UCSD-AML1 (cell line): ENCODE measurements at regions not wholly inside any gene's neighbourhood (a gene's known extent, or its start where the extent isn't known, plus 50 kb on each side); places are given as distances from the start of the nearest gene placed in this dataset.
"Not testable (repeated sequence)": the region's sequence is repeated elsewhere in the genome, so short reads cannot be mapped to it uniquely, and the experiment has no call there.

ENCODE experiments used
- DNase-seq: peaks from one replicate; lab custom pipeline; 2025; ENCODE audit not compliant: unreplicated experiment; lab: John Stamatoyannopoulos, UW

DNA sequence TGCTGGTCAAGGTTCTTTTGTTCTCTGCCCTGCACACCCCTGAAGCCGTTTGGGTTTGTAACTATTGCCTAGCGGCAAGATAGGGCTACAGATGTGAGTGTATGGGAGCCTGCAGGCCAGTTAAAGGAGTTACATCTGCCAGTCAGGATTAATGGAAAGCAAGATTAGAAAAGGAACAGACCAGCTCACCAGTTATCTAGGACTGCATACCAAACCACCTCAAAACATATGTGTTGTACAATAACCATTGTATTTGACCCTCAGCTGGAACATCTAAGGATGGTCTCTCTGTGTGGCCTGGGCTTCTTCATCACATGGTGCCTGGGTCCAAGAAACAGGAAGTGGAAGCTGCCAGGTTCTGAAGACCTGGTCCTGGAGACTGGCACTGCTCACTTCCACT, 52.5 kb upstream of the FBXO28 start:
- DNase-seq: no peak

DNA sequence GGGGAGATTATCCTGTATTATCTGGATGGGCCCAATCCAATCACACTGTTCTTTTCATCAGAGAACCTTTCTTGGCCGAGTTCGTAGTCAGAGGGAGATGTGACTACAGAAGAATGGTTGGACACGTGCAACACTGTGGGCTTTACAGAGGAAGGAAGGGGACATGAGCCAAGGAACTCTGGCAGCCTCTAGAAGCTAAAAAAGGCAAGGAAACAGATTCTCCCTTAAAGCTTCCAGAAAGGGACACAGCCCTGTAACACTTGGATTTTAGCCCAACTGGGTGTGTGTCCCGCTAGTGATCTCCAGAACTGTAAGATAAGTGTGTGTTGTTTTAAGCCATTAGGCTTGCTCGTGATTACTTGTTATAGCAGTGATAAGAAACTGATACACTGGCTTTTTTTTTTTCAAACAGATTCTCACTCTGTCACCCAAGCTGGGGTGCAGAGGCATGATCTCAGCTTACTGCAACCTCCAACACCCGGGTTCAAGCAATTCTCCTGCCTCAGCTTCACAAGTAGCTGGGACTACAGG, 53.9 kb upstream of the FBXO28 start:
- no peak for DNase-seq

DNA sequence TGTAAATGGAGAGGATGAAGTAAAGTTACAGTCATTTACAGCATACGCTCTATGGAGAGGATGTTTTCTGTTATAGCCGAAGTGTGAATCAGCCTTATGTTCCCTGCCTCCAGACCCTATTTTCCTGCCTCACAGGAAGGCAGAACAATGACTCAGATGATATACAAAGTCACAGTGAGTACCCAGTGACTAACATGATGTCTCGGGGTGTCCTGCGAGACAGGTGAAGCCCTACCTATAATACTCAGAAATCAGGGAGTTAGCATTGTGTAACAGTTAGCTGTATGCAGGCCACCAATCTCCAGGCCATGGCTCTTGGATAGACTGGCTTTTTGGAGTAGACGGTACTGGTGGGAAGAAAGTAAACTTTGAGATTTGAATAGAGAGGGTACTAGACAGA, 55.6 kb upstream of the FBXO28 start:
- DNase-seq: no peak

DNA sequence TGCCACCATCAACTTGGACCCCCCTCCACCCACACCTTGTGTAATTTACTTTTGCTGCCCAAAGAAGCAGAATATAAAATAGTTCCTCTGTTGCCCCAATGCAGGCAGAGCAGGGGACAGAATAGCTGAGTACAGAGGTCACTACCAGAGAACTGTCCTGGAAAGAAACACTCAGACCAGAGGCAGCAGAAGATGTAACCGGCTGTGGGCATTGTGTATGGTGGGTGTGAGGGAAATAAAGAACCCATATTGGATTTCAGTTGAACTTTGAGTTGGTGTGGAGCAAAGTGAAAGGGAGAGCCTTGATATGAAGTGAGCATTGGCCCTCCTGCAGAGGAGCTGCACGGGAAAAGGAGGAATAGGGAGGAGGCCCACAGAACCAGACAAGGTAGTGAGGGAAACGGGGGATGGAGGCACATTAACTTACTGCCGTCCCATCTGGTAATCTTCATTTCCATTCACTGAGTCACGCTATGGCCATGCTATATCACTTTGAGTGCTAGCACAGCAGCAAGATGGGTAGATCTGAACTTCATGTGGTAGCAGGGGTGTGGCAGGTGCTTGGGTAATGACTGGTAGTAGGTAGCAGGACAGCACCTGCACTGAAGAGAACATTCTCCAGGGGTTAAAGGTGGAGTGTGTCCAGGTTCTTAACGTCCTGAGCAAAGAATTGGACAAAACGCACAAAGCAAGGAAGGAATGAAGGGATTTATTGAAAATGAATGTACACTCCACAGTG, 56.3 kb upstream of the FBXO28 start:
- no peak for DNase-seq

DNA sequence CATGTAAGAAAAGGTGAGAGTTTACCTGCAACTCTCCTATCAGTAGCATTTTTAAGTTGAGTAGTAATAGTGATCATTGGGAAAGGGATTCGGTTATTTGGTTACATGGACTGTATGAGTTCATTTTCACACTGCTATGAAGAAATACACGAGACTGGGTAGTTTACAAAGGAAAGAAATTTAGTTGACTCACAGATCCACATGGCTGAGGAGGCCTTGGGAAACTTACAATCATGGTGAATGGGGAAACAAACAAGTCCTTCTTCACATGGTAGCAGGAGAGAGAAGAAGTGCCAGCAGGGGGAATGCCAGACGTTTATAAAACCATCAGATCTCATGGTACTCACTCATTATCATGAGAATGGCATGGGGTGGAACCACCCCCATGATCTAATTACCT, 59.3 kb upstream of the FBXO28 start:
- DNase-seq: no peak

DNA sequence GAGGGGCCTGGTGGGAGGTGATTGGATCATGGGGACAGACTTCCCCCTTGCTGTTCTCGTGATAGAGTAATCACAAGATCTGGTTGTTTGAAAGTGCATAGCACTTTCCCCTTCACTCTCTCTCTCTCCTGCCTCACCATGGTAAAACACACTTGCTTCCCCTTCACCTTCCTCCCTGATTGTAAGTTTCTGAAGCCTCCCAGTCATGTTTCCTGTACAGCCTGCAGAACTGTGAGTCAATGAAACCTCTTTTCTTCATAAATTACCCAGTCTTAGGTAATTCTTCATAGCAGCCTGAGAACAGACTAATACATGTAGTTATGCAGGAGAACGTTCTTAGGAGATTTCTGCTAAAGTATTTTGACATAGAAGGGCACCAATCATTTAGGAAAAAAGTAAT, 59.9 kb upstream of the FBXO28 start:
- no peak for DNase-seq

DNA sequence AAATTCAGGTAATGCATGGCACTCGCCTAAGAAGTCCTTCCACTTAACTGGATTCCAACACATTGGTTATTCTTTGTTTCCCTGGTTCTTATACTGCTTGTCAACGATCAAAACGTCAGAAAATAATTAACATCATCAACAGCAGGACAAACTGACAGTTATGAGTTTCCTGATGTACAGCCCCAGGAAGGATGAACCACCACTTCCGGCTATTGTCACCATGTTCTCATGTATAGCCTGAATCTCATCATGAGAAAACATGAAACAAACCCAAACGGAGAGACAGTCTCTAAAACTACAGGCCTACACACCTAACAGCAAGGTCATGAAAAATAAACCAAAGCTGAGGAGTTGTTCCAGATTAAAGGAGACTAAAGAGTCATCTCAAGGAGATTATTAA, 60.5 kb upstream of the FBXO28 start:
- DNase-seq: no peak

DNA sequence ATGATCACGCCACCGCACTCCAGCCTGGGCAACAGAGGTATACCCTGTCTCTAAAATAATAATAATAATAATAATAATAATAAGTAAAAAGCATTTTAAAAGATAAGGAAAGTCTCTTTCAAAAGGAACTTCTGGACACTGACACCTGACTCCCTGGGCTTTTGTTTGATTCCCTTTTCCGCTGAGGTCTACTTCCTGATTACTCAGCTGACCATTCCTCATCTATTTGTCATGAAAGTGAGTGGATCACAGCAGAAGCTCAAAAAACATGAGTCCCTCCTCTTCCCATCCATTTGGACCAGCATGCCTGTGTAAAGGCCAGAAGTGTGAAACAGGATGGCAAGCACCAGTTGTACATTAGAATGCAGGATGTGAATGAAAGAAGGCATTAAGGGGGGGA, 61.1 kb upstream of the FBXO28 start:
- no peak for DNase-seq

DNA sequence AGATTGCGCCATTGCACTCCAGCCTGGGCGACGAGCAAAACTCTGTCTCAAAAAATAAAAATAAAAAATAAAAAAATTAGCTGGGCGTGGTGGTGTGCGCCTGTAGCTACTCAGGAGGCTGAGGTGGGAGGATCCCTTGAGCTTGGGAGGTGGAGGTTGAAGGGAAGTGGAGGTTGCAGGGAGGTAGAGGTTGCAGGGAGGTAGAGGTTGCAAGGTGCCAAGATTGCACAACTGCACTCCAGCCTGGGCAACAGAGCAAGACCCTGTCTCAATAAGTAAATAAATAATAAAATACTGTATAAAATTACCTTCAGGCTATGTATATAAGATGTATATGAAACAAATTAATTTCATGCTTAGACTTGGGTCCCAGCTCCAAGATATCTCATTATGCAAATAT, 62.1 kb upstream of the FBXO28 start:
- not testable (repeated sequence) for DNase-seq

DNA sequence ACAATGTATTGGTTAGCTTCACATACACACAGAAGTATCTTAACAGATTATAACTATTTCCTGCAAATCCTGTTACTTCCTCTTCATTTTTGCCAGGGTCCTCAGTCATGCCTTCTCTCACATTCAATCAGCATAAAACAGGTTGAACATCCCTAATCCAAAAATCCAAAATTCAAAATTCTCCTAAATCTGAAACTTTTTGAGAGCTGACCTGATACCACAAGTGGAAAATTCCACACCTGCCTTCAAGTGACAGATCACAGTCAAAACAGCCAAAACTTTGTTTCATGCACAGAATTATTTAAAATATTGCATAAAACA, 62.9 kb upstream of the FBXO28 start:
- DNase-seq: no peak

DNA sequence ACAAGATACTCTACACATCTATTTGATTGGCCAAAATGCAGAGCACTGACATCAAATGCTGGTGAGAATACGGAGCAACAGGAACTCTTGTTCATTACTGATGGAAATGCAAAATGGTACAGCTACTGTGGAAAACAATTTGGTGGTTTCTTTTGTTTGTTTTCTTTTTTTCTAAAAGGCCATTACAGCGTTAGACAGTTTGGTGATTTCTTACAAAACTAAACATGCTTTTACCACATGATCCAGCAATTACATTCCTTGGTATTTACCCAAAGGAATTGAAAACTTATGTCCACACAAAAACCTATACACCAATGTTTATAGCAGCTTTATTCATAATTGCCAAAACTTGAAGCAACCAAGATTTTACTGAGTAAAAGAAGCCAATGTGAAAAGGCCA, 66.4 kb upstream of the FBXO28 start:
- no peak for DNase-seq

DNA sequence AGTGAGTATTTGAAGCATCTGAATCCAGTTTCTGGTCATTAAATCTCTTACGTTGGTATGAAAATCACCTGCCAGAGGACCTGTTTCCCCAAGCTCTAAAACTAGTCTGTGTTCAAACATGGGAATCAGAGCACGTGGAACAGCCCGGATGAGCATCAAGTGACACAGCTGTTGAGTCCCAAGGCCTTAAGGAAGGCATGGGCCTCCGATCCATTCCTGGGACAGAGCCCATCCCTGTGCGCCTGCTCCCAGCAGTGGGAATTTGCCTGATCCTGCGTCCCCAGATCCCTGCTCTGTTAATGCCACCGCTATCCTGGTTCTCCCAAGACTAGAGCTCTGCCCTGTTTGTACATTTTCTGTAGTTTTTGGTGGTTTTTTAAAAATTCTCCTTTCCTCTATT, 68.4 kb upstream of the FBXO28 start:
- DNase-seq: no peak

DNA sequence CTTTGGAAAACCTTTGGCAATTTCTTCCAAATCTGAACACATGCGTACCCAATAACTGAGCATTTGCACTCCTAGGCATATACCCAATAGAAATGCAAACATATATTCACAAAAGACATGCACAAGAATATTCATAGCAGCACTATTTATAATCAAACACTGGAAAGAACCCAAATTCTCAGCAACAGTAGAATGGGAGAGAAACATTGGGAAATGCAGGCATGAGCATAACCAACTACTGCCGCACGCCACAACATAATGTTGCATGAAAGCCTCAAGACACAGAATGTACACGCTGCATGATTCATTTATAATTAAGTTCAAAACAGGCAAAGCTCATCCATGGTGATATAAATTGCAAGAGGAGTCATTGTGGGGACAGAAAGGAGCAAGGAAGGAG, 69.5 kb upstream of the FBXO28 start:
- DNase-seq: no peak

DNA sequence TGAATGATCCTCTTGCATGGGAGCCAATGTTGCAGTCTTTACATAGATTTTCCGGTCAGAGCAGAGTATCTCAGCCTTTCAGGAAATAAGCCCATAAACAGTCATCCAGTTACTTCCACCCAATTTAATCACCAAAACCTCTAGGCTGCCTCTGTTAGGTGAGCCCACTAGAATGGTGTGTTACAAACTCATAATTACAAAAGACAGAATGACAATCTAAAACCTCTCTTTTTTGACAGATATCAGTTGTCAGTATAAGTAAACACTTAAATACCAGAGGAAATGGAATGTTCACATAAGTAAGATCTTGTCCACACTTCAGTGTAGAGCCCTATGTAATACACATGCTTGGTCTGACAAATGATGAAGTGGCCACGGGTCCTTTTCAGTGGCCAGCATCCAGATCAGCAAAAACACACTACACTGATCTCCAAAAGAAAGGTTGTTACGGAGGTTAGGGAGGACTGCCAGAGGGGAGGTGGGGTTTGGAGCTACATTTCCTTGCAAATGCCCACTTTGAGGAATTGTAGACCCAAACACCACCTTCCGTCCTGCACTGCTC, 71.3 kb upstream of the FBXO28 start:
- DNase-seq: no peak

DNA sequence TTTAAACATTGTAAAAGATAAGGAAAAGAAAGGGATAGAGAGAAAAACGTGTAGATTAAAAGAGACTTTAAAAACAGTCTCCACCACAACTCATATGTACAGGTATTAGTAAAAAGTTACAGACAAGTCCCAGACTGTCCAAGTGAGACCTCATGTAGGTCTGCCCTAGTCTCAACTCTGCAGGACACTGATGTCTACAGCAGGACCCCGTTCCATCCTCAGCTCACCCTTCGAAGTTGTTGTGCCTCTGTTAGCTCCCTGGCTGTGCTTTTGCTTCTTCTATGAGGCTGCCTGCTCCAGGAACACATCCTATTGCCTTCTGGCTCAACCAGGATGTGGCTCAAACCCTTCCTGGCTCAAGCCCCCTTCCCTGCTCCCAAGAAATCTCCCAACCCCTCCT, 72.9 kb upstream of the FBXO28 start:
- no peak for DNase-seq

DNA sequence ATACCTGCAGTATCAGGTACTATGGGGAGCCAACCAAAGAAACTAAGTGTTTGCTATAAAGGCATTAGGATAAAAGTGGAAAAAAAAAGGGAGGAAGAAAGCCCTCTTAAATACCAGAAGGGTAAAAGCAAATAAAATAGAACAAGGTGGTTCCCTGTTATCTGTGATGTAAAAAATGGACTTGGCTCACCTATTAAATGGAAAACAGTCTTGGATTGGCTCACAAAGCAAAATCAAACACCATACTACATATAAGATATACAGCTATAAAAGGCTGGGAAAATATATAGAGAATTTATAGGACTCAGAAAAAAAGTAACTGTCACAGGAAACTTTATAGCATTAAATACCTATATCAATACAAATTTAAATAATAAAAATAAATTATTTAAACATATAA, 73.5 kb upstream of the FBXO28 start:
- not testable (repeated sequence) for DNase-seq

DNA sequence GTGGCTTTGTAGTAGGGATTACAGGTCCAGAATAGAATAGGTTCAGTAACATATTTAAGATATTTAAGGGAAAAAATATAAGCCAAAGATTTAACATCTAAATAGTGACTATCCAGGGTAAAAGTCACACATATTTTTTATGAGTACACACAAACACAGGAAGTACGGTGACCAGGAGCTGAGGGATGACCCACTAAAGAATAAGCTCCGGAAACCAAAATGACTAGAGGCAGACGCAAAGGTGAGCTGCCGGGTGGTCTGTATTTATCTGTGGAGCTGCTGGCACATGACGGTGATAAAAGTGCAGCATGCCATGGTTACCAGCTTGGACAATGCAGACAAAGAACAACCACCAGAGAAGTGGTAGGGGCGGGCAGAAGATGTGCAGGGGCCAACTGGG, 73.9 kb upstream of the FBXO28 start:
- not testable (repeated sequence) for DNase-seq

DNA sequence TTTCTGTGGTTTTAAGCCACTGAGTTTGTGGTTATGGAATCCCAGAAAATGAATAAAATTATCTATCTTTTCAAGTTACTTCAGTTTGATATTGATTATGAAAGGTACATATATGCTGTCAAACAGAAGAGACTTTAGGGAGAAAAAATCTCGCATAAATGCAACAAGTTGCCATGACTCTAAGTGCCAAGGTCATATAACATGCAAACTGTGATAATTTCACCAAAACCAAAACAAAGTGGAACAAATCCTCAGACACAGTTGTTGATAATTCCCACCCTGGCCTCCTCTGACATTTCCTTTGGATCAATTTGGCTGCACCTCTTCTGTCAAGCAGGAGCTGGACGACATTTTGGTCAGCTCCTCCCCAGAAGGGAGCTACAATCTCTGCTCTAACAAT, 75.1 kb upstream of the FBXO28 start:
- DNase-seq: not testable (repeated sequence)

DNA sequence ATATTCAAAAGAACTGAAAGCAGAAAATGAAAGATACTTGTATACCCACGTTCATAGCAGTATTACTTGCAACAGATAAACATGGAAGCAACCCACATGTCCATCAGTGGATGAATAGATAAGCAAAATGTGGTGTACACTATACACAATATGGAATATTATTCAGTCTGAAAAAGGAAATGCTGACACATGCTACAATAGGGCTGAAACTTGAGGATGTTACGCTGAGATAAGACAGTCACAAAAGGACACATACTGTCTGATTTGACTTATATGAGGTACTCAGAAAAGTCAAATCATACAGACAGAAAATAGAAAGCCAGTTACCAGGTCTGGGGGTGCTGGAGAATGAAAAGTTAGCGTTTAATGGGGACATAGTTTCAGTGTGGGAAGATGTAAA, 76.5 kb upstream of the FBXO28 start:
- not testable (repeated sequence) for DNase-seq

DNA sequence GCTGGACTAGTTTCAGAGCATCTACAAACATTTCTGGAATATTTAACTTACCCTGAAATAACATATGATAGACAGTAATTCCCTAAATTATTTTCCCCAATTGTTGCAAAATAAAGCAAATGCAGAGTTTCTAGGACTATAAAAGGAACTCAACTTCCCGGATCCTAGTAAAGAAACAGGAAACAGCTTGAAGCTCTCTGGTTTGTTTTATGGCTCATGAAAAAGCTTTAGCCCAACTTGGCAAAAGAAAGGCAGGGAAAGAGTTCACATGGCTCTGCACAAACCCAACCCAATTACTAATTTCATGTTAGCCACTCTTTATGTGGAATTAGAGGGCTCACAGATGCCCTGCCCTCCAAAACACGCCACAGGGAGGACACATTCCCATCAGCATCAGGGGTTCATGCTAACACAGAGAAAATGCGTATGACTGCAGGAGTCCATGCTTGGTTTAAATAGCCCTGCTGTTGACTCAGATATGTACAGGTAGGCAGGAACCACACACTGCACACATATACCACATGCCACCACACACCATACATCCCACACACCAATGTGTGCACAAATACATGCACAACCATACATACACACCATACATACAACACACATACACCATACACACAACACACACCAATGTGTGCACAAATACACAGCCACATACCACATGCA, 81.2 kb upstream of the FBXO28 start:
- DNase-seq: not testable (repeated sequence)

DNA sequence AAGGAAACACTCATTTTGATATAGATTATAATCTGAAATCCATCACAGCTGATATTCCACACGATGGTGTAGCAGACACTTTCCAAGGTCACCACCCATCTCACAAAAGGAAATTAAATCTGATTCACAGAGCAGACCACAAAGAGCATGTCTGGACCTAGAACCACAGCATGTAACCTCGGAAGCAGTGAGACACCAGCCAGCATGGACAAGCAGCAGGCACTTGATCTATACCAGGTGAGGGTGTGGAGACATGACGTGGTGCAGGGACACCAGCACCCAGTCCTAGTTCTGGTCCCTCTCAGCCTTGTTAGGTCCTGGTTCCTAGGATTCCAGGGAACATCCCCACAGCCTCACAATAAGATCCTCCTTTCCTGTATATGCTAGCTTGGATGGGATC, 81.9 kb upstream of the FBXO28 start:
- DNase-seq: not testable (repeated sequence)

DNA sequence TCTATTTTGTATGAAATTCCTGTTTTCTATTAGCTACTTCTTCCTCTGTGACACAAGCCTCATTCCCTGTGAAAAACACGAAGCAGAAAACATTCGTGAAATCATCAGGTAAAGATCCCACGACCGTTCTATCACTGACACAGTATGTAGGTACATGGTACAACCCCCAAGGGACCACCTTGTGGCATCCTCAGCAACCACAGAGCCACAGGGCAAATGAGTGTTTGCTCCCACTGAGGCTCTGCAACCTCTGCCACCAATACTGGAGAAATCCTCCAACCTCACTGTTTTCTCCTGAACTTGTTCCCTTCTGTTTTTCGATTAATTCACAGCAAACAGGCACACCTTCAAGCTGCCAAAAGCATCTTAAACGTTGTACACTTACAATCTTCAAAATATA, 83.7 kb upstream of the FBXO28 start:
- not testable (repeated sequence) for DNase-seq
